ENCODE measurements at regions not wholly inside any gene's neighbourhood (a gene's known extent, or its start where the extent isn't known, plus 50 kb on each side); places are given as distances from the start of the nearest gene placed in this dataset.
"Not testable (repeated sequence)": the region's sequence is repeated elsewhere in the genome, so short reads cannot be mapped to it uniquely, and the experiment has no call there.

DNA sequence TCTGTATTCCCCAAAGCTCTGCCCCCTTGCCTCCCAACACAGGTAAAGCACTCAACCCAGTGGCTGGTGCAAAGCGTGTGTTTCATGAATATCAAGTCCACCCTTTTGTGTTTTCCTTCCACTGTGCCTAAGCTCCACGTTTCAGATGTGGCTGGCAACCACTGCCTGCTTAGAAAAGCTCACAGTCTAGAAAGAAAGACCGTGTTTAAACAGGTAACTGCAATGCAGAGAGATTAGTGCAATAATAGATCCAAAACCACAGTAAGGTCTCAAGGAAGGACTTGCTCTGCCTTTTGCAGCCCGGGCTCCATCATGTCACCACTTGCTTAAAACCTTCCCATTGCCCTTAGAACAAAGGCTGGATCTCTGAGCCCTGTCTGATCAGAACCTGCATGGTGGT lies 240.2 kb upstream of the C16orf82 start:
- H3K9me3 ChIP-seq (ENCODE audit: control insufficient read depth, insufficient read depth, low read length) = no peaks in the 10 kb centered on the region
- WGBS (ENCODE audit: insufficient coverage, insufficient read length) = no CpG with 5 or more reads among the region's 4 CpGs
- no peaks in the 10 kb centered on the region for H3K27me3 ChIP-seq (ENCODE audit: control insufficient read depth, insufficient read depth, low read length)
- H3K4me3 ChIP-seq (ENCODE audit: low read length) = no peak overlapping the region
- no peaks in the 10 kb centered on the region for H3K4me1 ChIP-seq (ENCODE audit: control insufficient read depth, insufficient read depth, low read length)
- no peaks in the 10 kb centered on the region for H3K36me3 ChIP-seq (ENCODE audit: control insufficient read depth, insufficient read depth, low read length)
- no peak for DNase-seq (ENCODE audit: low read depth, low spot score)
- H3K27ac ChIP-seq (ENCODE audit: low read length) = no peak overlapping the region

DNA sequence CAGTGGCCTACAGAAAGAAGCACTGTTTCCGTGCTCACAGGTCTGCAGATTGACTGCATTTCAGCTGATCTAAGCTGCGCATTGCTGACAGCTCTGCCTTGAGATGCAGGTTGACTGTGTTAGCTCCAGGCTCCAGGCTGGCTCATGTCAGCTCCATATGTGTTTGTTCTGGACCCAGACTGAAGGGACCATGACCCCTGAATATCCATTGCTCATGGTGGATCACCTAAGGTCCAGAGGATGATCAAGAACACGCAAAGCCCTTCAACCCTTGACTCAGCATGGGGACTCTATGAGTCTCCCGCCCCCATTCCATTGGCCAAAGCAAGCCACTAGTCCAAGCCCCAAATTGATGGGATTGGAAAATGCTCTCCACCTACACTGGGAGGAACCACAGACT lies 239.3 kb upstream of the C16orf82 start:
- no CpG with 5 or more reads among the region's 4 CpGs for WGBS (ENCODE audit: insufficient coverage, insufficient read length)

GRCh38 chr16:26830428-26831127 lies 236.1 kb upstream of the C16orf82 start:
- Histone ChIP-seq H3K4me1 (ENCODE audit: control insufficient read depth, insufficient read depth, low read length) (no peaks in the 10 kb centered on the region), H3K9me3 (ENCODE audit: control insufficient read depth, insufficient read depth, low read length) (no peaks in the 10 kb centered on the region), H3K27ac (ENCODE audit: low read length) (no peak overlapping the region), H3K27me3 (ENCODE audit: control insufficient read depth, insufficient read depth, low read length) (no peaks in the 10 kb centered on the region), H3K36me3 (ENCODE audit: control insufficient read depth, insufficient read depth, low read length) (no peaks in the 10 kb centered on the region), H3K4me3 (ENCODE audit: low read length) (no peak overlapping the region)
- no peak for DNase-seq (ENCODE audit: low read depth, low spot score)
- no CpG with 5 or more reads among the region's 5 CpGs for WGBS (ENCODE audit: insufficient coverage, insufficient read length)

More for the DNA sequence above, 239.3 kb upstream of the C16orf82 start:
- H3K9me3 ChIP-seq (ENCODE audit: control insufficient read depth, insufficient read depth, low read length) = no peaks in the 10 kb centered on the region
- H3K4me1 ChIP-seq (ENCODE audit: control insufficient read depth, insufficient read depth, low read length) = no peaks in the 10 kb centered on the region
- H3K4me3 ChIP-seq (ENCODE audit: low read length) = no peak overlapping the region
- H3K36me3 ChIP-seq (ENCODE audit: control insufficient read depth, insufficient read depth, low read length) = no peaks in the 10 kb centered on the region
- no peak for DNase-seq (ENCODE audit: low read depth, low spot score)
- no peaks in the 10 kb centered on the region for H3K27me3 ChIP-seq (ENCODE audit: control insufficient read depth, insufficient read depth, low read length)
- no peak overlapping the region for H3K27ac ChIP-seq (ENCODE audit: low read length)

DNA sequence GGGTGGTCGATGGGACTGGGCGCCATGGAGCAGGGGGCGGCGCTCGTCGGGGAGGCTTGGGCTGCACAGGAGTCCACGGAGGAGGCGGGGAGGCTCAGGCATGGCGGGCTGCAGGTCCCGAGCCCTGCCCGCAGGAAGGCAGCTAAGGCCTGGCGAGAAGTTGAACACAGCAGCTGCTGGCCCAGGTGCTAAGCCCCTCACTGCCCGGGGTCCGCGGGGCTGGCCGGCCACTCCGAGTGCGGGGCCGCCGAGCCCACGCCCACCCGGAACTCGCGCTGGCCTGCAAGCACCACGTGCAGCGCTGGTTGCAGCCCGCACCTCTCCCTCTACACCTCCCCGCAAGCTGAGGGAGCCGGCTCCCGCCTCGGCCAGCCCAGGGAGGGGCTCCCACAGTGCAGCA lies 230.6 kb upstream of the C16orf82 start:
- not testable (repeated sequence) for DNase-seq (ENCODE audit: low read depth, low spot score); H3K4me3 ChIP-seq (ENCODE audit: low read length); H3K27ac ChIP-seq (ENCODE audit: low read length); H3K36me3 ChIP-seq (ENCODE audit: control insufficient read depth, insufficient read depth, low read length); H3K27me3 ChIP-seq (ENCODE audit: control insufficient read depth, insufficient read depth, low read length); H3K9me3 ChIP-seq (ENCODE audit: control insufficient read depth, insufficient read depth, low read length); H3K4me1 ChIP-seq (ENCODE audit: control insufficient read depth, insufficient read depth, low read length)
- no CpG with 5 or more reads among the region's 31 CpGs for WGBS (ENCODE audit: insufficient coverage, insufficient read length)

GRCh38 chr16:26838931-26839330 lies 227.8 kb upstream of the C16orf82 start:
- H3K27ac ChIP-seq (ENCODE audit: low read length) = no peak overlapping the region
- H3K9me3 ChIP-seq (ENCODE audit: control insufficient read depth, insufficient read depth, low read length) = no peaks in the 10 kb centered on the region
- no peaks in the 10 kb centered on the region for H3K4me1 ChIP-seq (ENCODE audit: control insufficient read depth, insufficient read depth, low read length)
- WGBS (ENCODE audit: insufficient coverage, insufficient read length) = no CpG with 5 or more reads among the region's 6 CpGs
- H3K27me3 ChIP-seq (ENCODE audit: control insufficient read depth, insufficient read depth, low read length) = no peaks in the 10 kb centered on the region
- H3K36me3 ChIP-seq (ENCODE audit: control insufficient read depth, insufficient read depth, low read length) = no peaks in the 10 kb centered on the region
- no peak for DNase-seq (ENCODE audit: low read depth, low spot score)
- H3K4me3 ChIP-seq (ENCODE audit: low read length) = no peak overlapping the region

DNA sequence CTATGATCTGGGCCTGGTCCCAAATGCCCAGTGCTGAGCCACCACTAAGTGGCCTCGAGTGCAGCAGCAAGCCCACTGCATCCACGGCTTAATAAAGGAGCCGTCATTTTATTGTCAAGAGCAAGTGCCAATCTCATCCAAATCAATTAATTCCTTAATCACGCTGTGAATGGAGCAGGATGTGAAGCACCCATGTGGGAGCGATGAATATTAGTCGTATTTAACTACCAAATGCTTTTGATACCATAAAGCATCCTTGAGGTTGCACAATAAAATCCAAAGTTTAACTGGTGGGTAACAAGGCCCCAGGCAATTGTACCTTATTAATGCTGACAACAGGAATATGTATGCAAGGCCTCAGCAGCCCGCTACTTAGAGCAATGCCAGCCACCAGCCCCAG lies 226.0 kb upstream of the C16orf82 start:
- Histone ChIP-seq H3K36me3 (ENCODE audit: control insufficient read depth, insufficient read depth, low read length) (no peaks in the 10 kb centered on the region), H3K9me3 (ENCODE audit: control insufficient read depth, insufficient read depth, low read length) (no peaks in the 10 kb centered on the region), H3K4me3 (ENCODE audit: low read length) (no peak overlapping the region), H3K27ac (ENCODE audit: low read length) (no peak overlapping the region), H3K27me3 (ENCODE audit: control insufficient read depth, insufficient read depth, low read length) (no peaks in the 10 kb centered on the region), H3K4me1 (ENCODE audit: control insufficient read depth, insufficient read depth, low read length) (no peaks in the 10 kb centered on the region)
- no peak for DNase-seq (ENCODE audit: low read depth, low spot score)
- WGBS (ENCODE audit: insufficient coverage, insufficient read length) = no CpG with 5 or more reads among the region's 7 CpGs

DNA sequence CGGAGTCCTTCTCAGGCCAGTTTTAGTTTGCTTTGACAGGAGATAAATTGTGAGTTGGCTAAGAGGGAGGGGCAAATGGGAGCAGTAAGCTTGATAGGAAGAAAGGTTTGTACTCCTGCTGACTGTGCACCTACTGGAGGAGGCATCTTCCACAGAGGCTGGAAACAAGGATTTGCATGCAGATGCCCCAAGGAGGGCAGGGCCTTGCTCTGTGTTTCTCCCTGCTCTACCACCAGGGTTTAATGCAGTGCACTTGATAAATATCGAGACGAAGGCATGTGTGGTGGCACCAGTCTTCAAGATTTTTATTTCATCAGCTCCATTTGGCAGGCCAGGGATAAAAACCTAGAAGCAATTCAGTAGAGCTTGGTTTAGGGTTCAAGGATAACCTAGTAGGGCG lies 210.5 kb upstream of the C16orf82 start:
- no peaks in the 10 kb centered on the region for H3K27me3 ChIP-seq (ENCODE audit: control insufficient read depth, insufficient read depth, low read length)
- no CpG with 5 or more reads among the region's 4 CpGs for WGBS (ENCODE audit: insufficient coverage, insufficient read length)
- H3K27ac ChIP-seq (ENCODE audit: low read length) = no peak overlapping the region
- H3K4me1 ChIP-seq (ENCODE audit: control insufficient read depth, insufficient read depth, low read length) = no peaks in the 10 kb centered on the region
- DNase-seq (ENCODE audit: low read depth, low spot score) = no peak
- H3K4me3 ChIP-seq (ENCODE audit: low read length) = no peak overlapping the region
- H3K36me3 ChIP-seq (ENCODE audit: control insufficient read depth, insufficient read depth, low read length) = no peaks in the 10 kb centered on the region
- H3K9me3 ChIP-seq (ENCODE audit: control insufficient read depth, insufficient read depth, low read length) = no peaks in the 10 kb centered on the region; the same call in 1 of the 2 replicates

- Histone ChIP-seq H3K4me1 (ENCODE audit: control insufficient read depth, insufficient read depth, low read length) (no peaks in the 10 kb centered on the region), H3K9me3 (ENCODE audit: control insufficient read depth, insufficient read depth, low read length) (no peaks in the 10 kb centered on the region; the same call in 1 of the 2 replicates), H3K27me3 (ENCODE audit: control insufficient read depth, insufficient read depth, low read length) (no peaks in the 10 kb centered on the region), H3K4me3 (ENCODE audit: low read length) (no peak overlapping the region), H3K27ac (ENCODE audit: low read length) (no peak overlapping the region), H3K36me3 (ENCODE audit: control insufficient read depth, insufficient read depth, low read length) (no peaks in the 10 kb centered on the region)
- no peak for DNase-seq (ENCODE audit: low read depth, low spot score)
- no CpG with 5 or more reads among the region's 5 CpGs for WGBS (ENCODE audit: insufficient coverage, insufficient read length)
These were observed 209.9 kb upstream of the C16orf82 start for GRCh38 chr16:26856791-26857190.

- DNase-seq (ENCODE audit: low read depth, low spot score) = no peak
- no peak overlapping the region for H3K27ac ChIP-seq (ENCODE audit: low read length)
- no CpG with 5 or more reads among the region's 4 CpGs for WGBS (ENCODE audit: insufficient coverage, insufficient read length)
- H3K4me1 ChIP-seq (ENCODE audit: control insufficient read depth, insufficient read depth, low read length) = no peaks in the 10 kb centered on the region
- H3K36me3 ChIP-seq (ENCODE audit: control insufficient read depth, insufficient read depth, low read length) = no peaks in the 10 kb centered on the region
- no peak overlapping the region for H3K4me3 ChIP-seq (ENCODE audit: low read length)
- no peaks in the 10 kb centered on the region for H3K27me3 ChIP-seq (ENCODE audit: control insufficient read depth, insufficient read depth, low read length)
- no peaks in the 10 kb centered on the region; the same call in 1 of the 2 replicates for H3K9me3 ChIP-seq (ENCODE audit: control insufficient read depth, insufficient read depth, low read length)
These were observed 209.4 kb upstream of the C16orf82 start for GRCh38 chr16:26857371-26857770.

DNA sequence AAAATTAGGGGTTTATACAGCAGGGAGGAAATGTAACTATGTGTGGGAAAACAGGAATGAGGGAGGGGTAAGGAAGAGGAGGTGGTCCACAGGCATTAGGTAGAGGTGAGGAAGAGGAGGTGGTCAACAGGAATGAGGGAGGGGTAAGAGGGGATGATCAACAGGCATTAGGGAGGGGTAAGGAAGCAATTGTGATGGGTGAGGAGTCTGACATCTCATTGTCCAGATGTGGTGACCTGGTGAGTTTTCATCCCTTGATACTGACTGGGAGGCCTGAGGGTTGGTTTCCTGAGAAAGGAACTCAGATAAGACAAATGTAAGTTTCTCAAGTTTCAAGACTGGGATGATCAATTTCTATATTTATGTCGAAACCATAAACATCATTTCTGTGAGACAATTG lies 206.2 kb upstream of the C16orf82 start:
- no peaks in the 10 kb centered on the region; the same call in 1 of the 2 replicates for H3K4me1 ChIP-seq (ENCODE audit: control insufficient read depth, insufficient read depth, low read length)
- no CpG with 5 or more reads among the region's 1 CpG for WGBS (ENCODE audit: insufficient coverage, insufficient read length)
- no peak for DNase-seq (ENCODE audit: low read depth, low spot score)

DNA sequence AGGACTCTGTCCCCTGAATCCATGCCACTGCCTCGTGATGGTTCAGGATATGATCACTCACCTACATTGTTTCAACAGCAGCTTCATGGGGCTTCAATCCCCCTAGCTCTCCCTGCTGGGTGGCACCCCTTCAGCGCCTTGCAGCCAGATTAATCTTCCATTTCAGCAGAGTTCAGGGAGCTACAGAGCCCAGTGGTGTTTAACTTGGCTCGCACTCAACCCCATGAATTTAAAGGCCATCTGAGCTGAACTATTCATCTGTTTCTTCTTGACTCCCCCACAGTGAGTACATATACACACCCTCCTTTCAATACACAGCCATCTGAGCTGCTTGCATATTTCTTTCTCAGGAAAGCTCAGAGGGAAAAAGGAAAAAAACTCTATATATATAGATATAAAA lies 202.8 kb upstream of the C16orf82 start:
- H3K4me1 ChIP-seq (ENCODE audit: control insufficient read depth, insufficient read depth, low read length) = no peaks in the 10 kb centered on the region; the same call in 1 of the 2 replicates
- DNase-seq (ENCODE audit: low read depth, low spot score) = no peak
- H3K9me3 ChIP-seq (ENCODE audit: control insufficient read depth, insufficient read depth, low read length) = no peaks in the 10 kb centered on the region; the same call in 1 of the 2 replicates
- H3K36me3 ChIP-seq (ENCODE audit: control insufficient read depth, insufficient read depth, low read length) = no peaks in the 10 kb centered on the region
- H3K27ac ChIP-seq (ENCODE audit: low read length) = no peak overlapping the region
- WGBS (ENCODE audit: insufficient coverage, insufficient read length) = no CpG with 5 or more reads among the region's 3 CpGs
- no peaks in the 10 kb centered on the region for H3K27me3 ChIP-seq (ENCODE audit: control insufficient read depth, insufficient read depth, low read length)
- H3K4me3 ChIP-seq (ENCODE audit: low read length) = no peak overlapping the region

More for the DNA sequence above, 206.2 kb upstream of the C16orf82 start:
- Histone ChIP-seq H3K9me3 (ENCODE audit: control insufficient read depth, insufficient read depth, low read length) (no peaks in the 10 kb centered on the region; the same call in 1 of the 2 replicates), H3K27ac (ENCODE audit: low read length) (no peak overlapping the region), H3K27me3 (ENCODE audit: control insufficient read depth, insufficient read depth, low read length) (no peaks in the 10 kb centered on the region), H3K36me3 (ENCODE audit: control insufficient read depth, insufficient read depth, low read length) (no peaks in the 10 kb centered on the region), H3K4me3 (ENCODE audit: low read length) (no peak overlapping the region)

Data from iPS DF 6.9 (cell line).